Nephron progenitor cell (in vitro differentiated cells): ENCODE measurements at regions not wholly inside any gene's neighbourhood (a gene's known extent, or its start where the extent isn't known, plus 50 kb on each side); places are given as distances from the start of the nearest gene placed in this dataset.

ENCODE experiments used
- DNase-seq: peaks from one replicate; pipeline ENCODE4 v3.0.0; 2021
- H3K27ac Mint-ChIP-seq: 2 replicates; pipeline ENCODE4 v1.8.0; 2021; ENCODE audit warnings: mild to moderate bottlenecking, moderate library complexity, mixed read lengths
- H3K27me3 Mint-ChIP-seq: 2 replicates; pipeline ENCODE4 v1.8.0; 2021; ENCODE audit warnings: mild to moderate bottlenecking, low read depth, mixed read lengths; ENCODE audit not compliant: poor library complexity
- H3K36me3 Mint-ChIP-seq: 2 replicates; pipeline ENCODE4 v1.8.0; 2021; ENCODE audit warnings: low read depth, mixed read lengths
- H3K4me1 Mint-ChIP-seq: 2 replicates; pipeline ENCODE4 v1.8.0; 2021; ENCODE audit warnings: mixed read lengths
- H3K4me3 Mint-ChIP-seq: 2 replicates; pipeline ENCODE4 v1.8.0; 2021; ENCODE audit warnings: mild to moderate bottlenecking, moderate library complexity, mixed read lengths
- H3K9me3 Mint-ChIP-seq: 2 replicates; pipeline ENCODE4 v1.8.0; 2021; ENCODE audit warnings: mild to moderate bottlenecking, moderate library complexity, mixed read lengths
- CTCF ChIP-seq: fragments of 200-600 bp; sonication (generic); IDR thresholded peaks from 2 replicates; pipeline ENCODE4 v1.5.0; 2021; ENCODE audit warnings: antibody characterized with exemption

GRCh38 chr4:66430856-66431255 lies 760.6 kb upstream of the EPHA5 start:
- no peaks in the 10 kb centered on the region for H3K4me1 Mint-ChIP-seq
- DNase-seq: no peak
- H3K9me3 Mint-ChIP-seq: no peaks in the 10 kb centered on the region
- H3K27me3 Mint-ChIP-seq: no peaks in the 10 kb centered on the region
- H3K27ac Mint-ChIP-seq: peak overlapping the region; percentile 79
- H3K36me3 Mint-ChIP-seq: no peaks in the 10 kb centered on the region
- no peak for TF ChIP-seq CTCF
- no peak overlapping the region for H3K4me3 Mint-ChIP-seq

GRCh38 chr4:66429276-66429675 lies 759.0 kb upstream of the EPHA5 start:
- no peak for TF ChIP-seq CTCF
- Mint-ChIP-seq H3K4me1 (no peaks in the 10 kb centered on the region), H3K27ac (no peak overlapping the region), H3K36me3 (no peaks in the 10 kb centered on the region), H3K27me3 (no peaks in the 10 kb centered on the region), H3K9me3 (no peaks in the 10 kb centered on the region), H3K4me3 (no peak overlapping the region)
- no peak for DNase-seq

- no peak overlapping the region for H3K27ac Mint-ChIP-seq
- H3K9me3 Mint-ChIP-seq: no peaks in the 10 kb centered on the region
- DNase-seq: no peak
- no peak overlapping the region for H3K4me3 Mint-ChIP-seq
- H3K36me3 Mint-ChIP-seq: no peaks in the 10 kb centered on the region
- H3K4me1 Mint-ChIP-seq: no peaks in the 10 kb centered on the region
- no peaks in the 10 kb centered on the region for H3K27me3 Mint-ChIP-seq
- no peak for TF ChIP-seq CTCF
These were observed 746.1 kb upstream of the EPHA5 start for GRCh38 chr4:66416425-66416824.

- Mint-ChIP-seq H3K9me3 (no peaks in the 10 kb centered on the region), H3K27ac (no peak overlapping the region), H3K4me1 (peaks cover 5% of the 10 kb centered on the region), H3K4me3 (no peak overlapping the region), H3K27me3 (peaks cover 7% of the 10 kb centered on the region), H3K36me3 (no peaks in the 10 kb centered on the region)
- DNase-seq: no peak
- TF ChIP-seq CTCF: no peak
These were observed 733.9 kb upstream of the EPHA5 start for GRCh38 chr4:66404141-66404540.

GRCh38 chr4:66376921-66377320 lies 706.6 kb upstream of the EPHA5 start:
- H3K4me1 Mint-ChIP-seq: no peaks in the 10 kb centered on the region
- no peaks in the 10 kb centered on the region for H3K9me3 Mint-ChIP-seq
- no peak for TF ChIP-seq CTCF
- no peak overlapping the region for H3K4me3 Mint-ChIP-seq
- H3K36me3 Mint-ChIP-seq: no peaks in the 10 kb centered on the region
- no peaks in the 10 kb centered on the region for H3K27me3 Mint-ChIP-seq
- no peak overlapping the region for H3K27ac Mint-ChIP-seq
- no peak for DNase-seq

- Mint-ChIP-seq H3K36me3 (no peaks in the 10 kb centered on the region), H3K4me1 (no peaks in the 10 kb centered on the region), H3K27me3 (no peaks in the 10 kb centered on the region), H3K9me3 (no peaks in the 10 kb centered on the region), H3K27ac (no peak overlapping the region), H3K4me3 (no peak overlapping the region)
- no peak for DNase-seq
- no peak for TF ChIP-seq CTCF
These were observed 706.1 kb upstream of the EPHA5 start for GRCh38 chr4:66376396-66376795.
